Mesendoderm (in vitro differentiated cells): ENCODE measurements at regions not wholly inside any gene's neighbourhood (a gene's known extent, or its start where the extent isn't known, plus 50 kb on each side); places are given as distances from the start of the nearest gene placed in this dataset.

Source experiments
- DNase-seq: peaks from one replicate; pipeline ENCODE4 v3.0.0; 2013
- H2AK5ac ChIP-seq: 2 replicates; pipeline ENCODE4 v1.6.1; 2013; ENCODE audit warnings: low read length, inconsistent platforms
- H2BK120ac ChIP-seq: 2 replicates; pipeline ENCODE4 v1.6.1; 2013; ENCODE audit warnings: low read depth, mild to moderate bottlenecking, low read length, moderate library complexity, mixed read lengths
- H2BK15ac ChIP-seq: replicated peaks from 2 replicates; pipeline ENCODE4 v1.6.1; 2013; ENCODE audit warnings: low read depth, mild to moderate bottlenecking, moderate library complexity
- H2BK5ac ChIP-seq: 2 replicates; pipeline ENCODE4 v1.6.1; 2013; ENCODE audit warnings: low read length, inconsistent platforms
- H3K18ac ChIP-seq: 2 replicates; pipeline ENCODE4 v1.6.1; 2013; ENCODE audit warnings: mild to moderate bottlenecking, low read length, mixed read lengths
- H3K23ac ChIP-seq: one replicate; pipeline ENCODE4 v1.6.1; 2013; ENCODE audit warnings: low read length
- H3K27ac ChIP-seq: 2 replicates; pipeline ENCODE4 v1.5.1; 2013; ENCODE audit warnings: low read depth, mild to moderate bottlenecking, inconsistent platforms, low read length, moderate library complexity
- H3K27me3 ChIP-seq: 2 replicates; pipeline ENCODE4 v1.6.1; 2013; ENCODE audit warnings: low read length, control low read depth, mild to moderate bottlenecking, inconsistent platforms; ENCODE audit not compliant: insufficient read depth, poor library complexity
- H3K36me3 ChIP-seq: 2 replicates; pipeline ENCODE4 v1.6.1; 2013; ENCODE audit warnings: low read length, inconsistent platforms; ENCODE audit not compliant: control insufficient read depth, insufficient read depth
- H3K4ac ChIP-seq: one replicate; pipeline ENCODE4 v1.6.1; 2013; ENCODE audit warnings: low read depth, mild to moderate bottlenecking, low read length, moderate library complexity
- H3K4me1 ChIP-seq: 2 replicates; pipeline ENCODE4 v1.6.1; 2013; ENCODE audit warnings: low read depth, low read length, inconsistent platforms; ENCODE audit not compliant: control insufficient read depth
- H3K4me2 ChIP-seq: 2 replicates; pipeline ENCODE4 v1.6.1; 2013; ENCODE audit warnings: low read length
- H3K4me3 ChIP-seq: 2 replicates; pipeline ENCODE4 v1.5.1; 2013; ENCODE audit warnings: mild to moderate bottlenecking, low read length
- H3K56ac ChIP-seq: one replicate; pipeline ENCODE4 v1.6.1; 2013; ENCODE audit warnings: low read length
- H3K79me1 ChIP-seq: 2 replicates; pipeline ENCODE4 v1.6.1; 2013; ENCODE audit warnings: low read length, inconsistent platforms
- H3K79me2 ChIP-seq: 2 replicates; pipeline ENCODE4 v1.6.1; 2013; ENCODE audit warnings: mild to moderate bottlenecking, low read length; ENCODE audit not compliant: control insufficient read depth, insufficient read depth
- H3K9ac ChIP-seq: 2 replicates; pipeline ENCODE4 v1.6.1; 2013; ENCODE audit warnings: low read length, inconsistent platforms
- H4K5ac ChIP-seq: one replicate; pipeline ENCODE4 v1.6.1; 2013; ENCODE audit warnings: low read length
- H4K8ac ChIP-seq: one replicate; pipeline ENCODE4 v1.6.1; 2013; ENCODE audit warnings: low read depth, mild to moderate bottlenecking, control low read depth, low read length, moderate library complexity
- WGBS: extraction: QIAGEN DNeasy Blood & Tissue Kit; methylation state at CpG from one replicate; pipeline ENCODE4 v1.1.7; 2013; ENCODE audit warnings: low lambda C conversion rate, missing lambda C conversion rate; ENCODE audit not compliant: insufficient coverage; ENCODE audit errors: extremely low coverage; 5-methylcytosine and 5-hydroxymethylcytosine counted together

- no peaks in the 10 kb centered on the region for H3K36me3 ChIP-seq
- no peak overlapping the region for H3K23ac ChIP-seq
- no peak overlapping the region for H3K56ac ChIP-seq
- H3K27ac ChIP-seq = no peak overlapping the region
- H3K4me1 ChIP-seq = no peaks in the 10 kb centered on the region
- no peak overlapping the region for H3K4me2 ChIP-seq
- no peak overlapping the region for H3K18ac ChIP-seq
- H3K79me1 ChIP-seq = no peaks in the 10 kb centered on the region
- H2BK5ac ChIP-seq = no peak overlapping the region
- no peak overlapping the region for H2AK5ac ChIP-seq
- H3K27me3 ChIP-seq = no peaks in the 10 kb centered on the region
- no peak overlapping the region for H2BK120ac ChIP-seq
- WGBS = no CpG with 5 or more reads among the region's 12 CpGs
- H3K79me2 ChIP-seq = no peaks in the 10 kb centered on the region
- H3K4ac ChIP-seq = no peak overlapping the region
- H4K8ac ChIP-seq = no peak overlapping the region
- no peak overlapping the region for H2BK15ac ChIP-seq
- no peak overlapping the region for H4K5ac ChIP-seq
- H3K4me3 ChIP-seq = no peak overlapping the region
- H3K9ac ChIP-seq = no peak overlapping the region
- DNase-seq = no peak
Observed at GRCh38 chr14:104509673-104510072, 69.9 kb upstream of the C14orf180 start.

DNA sequence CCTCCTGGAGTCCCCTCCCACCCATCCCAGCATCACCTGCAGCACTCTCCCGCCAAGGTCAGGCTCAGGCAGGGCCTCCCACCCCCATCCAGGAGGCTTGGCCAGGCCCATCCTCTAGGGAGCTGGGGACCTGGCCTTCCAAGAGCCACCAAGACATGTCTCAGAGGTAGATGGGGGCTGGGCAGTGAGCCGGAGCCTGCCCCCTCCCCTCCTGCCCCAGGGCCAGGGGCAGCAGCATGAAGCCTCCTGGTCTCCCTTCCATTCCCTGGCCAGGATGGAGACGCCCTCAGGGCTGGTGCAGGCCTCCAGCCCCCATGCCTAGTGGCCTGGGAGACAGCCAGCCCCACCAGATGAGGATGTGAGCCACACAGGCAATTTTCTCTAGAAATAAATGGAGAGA, 69.3 kb upstream of the C14orf180 start:
- Histone ChIP-seq H4K8ac (no peak overlapping the region), H3K56ac (no peak overlapping the region), H2BK15ac (no peak overlapping the region), H3K79me2 (no peaks in the 10 kb centered on the region), H3K9ac (no peak overlapping the region), H3K4me3 (no peak overlapping the region), H3K18ac (no peak overlapping the region), H3K4me1 (no peaks in the 10 kb centered on the region), H3K23ac (no peak overlapping the region), H3K27ac (no peak overlapping the region), H3K36me3 (no peaks in the 10 kb centered on the region), H3K4ac (no peak overlapping the region), H2BK120ac (no peak overlapping the region), H4K5ac (no peak overlapping the region), H3K79me1 (no peaks in the 10 kb centered on the region), H2BK5ac (no peak overlapping the region), H3K27me3 (no peaks in the 10 kb centered on the region), H3K4me2 (no peak overlapping the region), H2AK5ac (no peak overlapping the region)
- WGBS = no CpG with 5 or more reads among the region's 3 CpGs
- peak; percentile 14 for DNase-seq

DNA sequence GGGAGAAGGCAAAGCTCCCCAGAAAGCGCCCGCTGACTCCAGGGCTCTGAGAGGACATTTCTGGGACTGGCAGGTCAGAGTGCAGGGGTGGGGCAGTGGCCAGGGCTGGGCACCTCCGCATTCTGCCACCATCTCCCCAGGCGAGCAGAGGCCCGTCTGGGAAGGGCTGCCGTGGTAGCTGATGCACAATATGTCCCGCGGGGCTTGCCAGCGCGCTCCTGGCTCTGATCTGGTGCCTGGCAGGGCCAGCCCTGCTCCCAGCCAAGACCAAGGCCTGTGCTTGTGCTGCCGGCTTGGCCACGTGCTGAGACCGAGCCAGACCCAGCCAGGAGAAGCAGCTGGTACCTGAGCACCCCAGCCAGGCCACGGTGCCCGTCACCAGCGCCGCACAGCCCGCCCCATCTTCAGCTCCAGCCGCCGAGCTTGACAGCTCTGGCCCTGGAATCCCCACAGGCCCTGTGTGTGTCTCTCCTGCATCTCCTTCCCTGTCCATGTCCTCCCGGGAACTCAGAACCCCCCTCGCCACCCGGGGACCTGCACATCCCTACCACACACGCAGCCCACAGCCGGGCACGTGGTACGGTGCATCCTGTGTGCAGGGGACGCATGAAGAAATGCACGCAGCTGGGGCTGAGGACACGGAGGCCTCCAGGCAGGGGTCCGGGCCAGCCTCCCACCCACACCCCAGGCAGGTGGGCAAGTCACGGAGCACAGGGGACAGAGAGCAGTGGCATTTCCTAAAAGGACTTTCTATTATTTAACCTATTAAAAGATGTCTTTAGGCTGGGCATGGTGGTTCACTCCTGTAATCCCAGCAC, 68.6 kb upstream of the C14orf180 start:
- no peak overlapping the region for H2BK120ac ChIP-seq
- no peak overlapping the region for H3K4me3 ChIP-seq

DNA sequence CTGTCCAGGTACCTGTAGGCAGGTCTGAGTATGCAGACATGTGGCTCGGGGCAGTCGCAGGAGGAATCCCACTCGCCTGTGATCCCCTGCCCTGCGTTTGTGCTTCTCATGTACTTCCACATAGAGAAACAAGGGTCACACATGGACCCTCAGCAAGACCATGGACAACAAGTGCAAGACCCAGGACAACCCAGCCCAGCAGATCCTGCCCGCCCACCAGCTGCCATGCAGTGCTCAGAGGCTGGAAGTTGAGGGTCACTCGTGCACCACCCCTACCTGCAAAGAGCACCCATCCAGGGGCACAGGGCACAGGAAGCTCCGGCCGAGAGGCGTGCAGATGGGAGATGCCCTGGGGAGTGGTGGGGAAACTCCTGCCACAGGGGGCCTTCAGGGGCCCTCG, 67.5 kb upstream of the C14orf180 start:
- Histone ChIP-seq H3K4me3 (no peak overlapping the region), H3K36me3 (no peaks in the 10 kb centered on the region), H3K56ac (no peak overlapping the region), H3K9ac (no peak overlapping the region), H3K4me2 (no peak overlapping the region), H2BK5ac (no peak overlapping the region), H2BK15ac (no peak overlapping the region), H3K79me2 (no peaks in the 10 kb centered on the region), H3K27me3 (no peaks in the 10 kb centered on the region), H3K18ac (no peak overlapping the region), H4K8ac (no peak overlapping the region), H3K4ac (no peak overlapping the region), H3K79me1 (no peaks in the 10 kb centered on the region), H3K27ac (no peak overlapping the region), H3K4me1 (no peaks in the 10 kb centered on the region), H3K23ac (no peak overlapping the region), H2BK120ac (no peak overlapping the region), H4K5ac (no peak overlapping the region), H2AK5ac (no peak overlapping the region)
- no CpG with 5 or more reads among the region's 10 CpGs for WGBS
- DNase-seq = no peak

More for the DNA sequence above, 68.6 kb upstream of the C14orf180 start:
- no peak overlapping the region for H2BK5ac ChIP-seq
- no peaks in the 10 kb centered on the region for H3K4me1 ChIP-seq
- H2BK15ac ChIP-seq = no peak overlapping the region
- no peak for DNase-seq
- H3K9ac ChIP-seq = no peak overlapping the region
- no peaks in the 10 kb centered on the region for H3K27me3 ChIP-seq
- no peak overlapping the region for H3K4ac ChIP-seq
- H3K23ac ChIP-seq = no peak overlapping the region
- no peak overlapping the region for H4K5ac ChIP-seq
- no peak overlapping the region for H4K8ac ChIP-seq
- no peaks in the 10 kb centered on the region for H3K79me1 ChIP-seq
- no peak overlapping the region for H3K4me2 ChIP-seq
- no peak overlapping the region for H3K18ac ChIP-seq
- H3K36me3 ChIP-seq = no peaks in the 10 kb centered on the region
- no peak overlapping the region for H2AK5ac ChIP-seq
- H3K79me2 ChIP-seq = no peaks in the 10 kb centered on the region
- no CpG with 5 or more reads among the region's 32 CpGs for WGBS
- H3K56ac ChIP-seq = no peak overlapping the region
- H3K27ac ChIP-seq = no peak overlapping the region

- DNase-seq = no peak
Observed at GRCh38 chr14:104512771-104513640, 66.6 kb upstream of the C14orf180 start.

More at GRCh38 chr14:104512771-104513640, 66.6 kb upstream of the C14orf180 start:
- no peak overlapping the region for H3K56ac ChIP-seq
- no peak overlapping the region for H2BK5ac ChIP-seq
- no peak overlapping the region for H3K18ac ChIP-seq
- no CpG with 5 or more reads among the region's 35 CpGs for WGBS
- H4K8ac ChIP-seq = no peak overlapping the region
- no peak overlapping the region for H3K27ac ChIP-seq
- no peak overlapping the region for H3K9ac ChIP-seq
- no peaks in the 10 kb centered on the region for H3K4me1 ChIP-seq
- H3K79me2 ChIP-seq = no peaks in the 10 kb centered on the region
- no peak overlapping the region for H2BK15ac ChIP-seq
- H3K79me1 ChIP-seq = no peaks in the 10 kb centered on the region
- H3K23ac ChIP-seq = no peak overlapping the region
- no peak overlapping the region for H4K5ac ChIP-seq
- no peak overlapping the region for H3K4me2 ChIP-seq
- no peak overlapping the region for H3K4ac ChIP-seq
- H3K36me3 ChIP-seq = no peaks in the 10 kb centered on the region
- no peak overlapping the region for H2AK5ac ChIP-seq
- H3K27me3 ChIP-seq = no peaks in the 10 kb centered on the region
- H3K4me3 ChIP-seq = no peak overlapping the region
- no peak overlapping the region for H2BK120ac ChIP-seq
